A549 (cell line): ENCODE measurements at regions not wholly inside any gene's neighbourhood (a gene's known extent, or its start where the extent isn't known, plus 50 kb on each side); places are given as distances from the start of the nearest gene placed in this dataset.

ENCODE experiments used
- ATAC-seq, 2 experiments: fragments of 200-7000 bp in 1 of 2; fragments of >200 bp in 1 of 2; cut with Nextera tagmentation in 1 of 2; cut with Tn5 transposase in 1 of 2; 3 replicates each; pipeline versions ENCODE4 v1.8.0 to v1.9.1; 2018 to 2020; ENCODE audit warnings: mild to moderate bottlenecking in 1 of 2, moderate library complexity in 1 of 2
- CTCF ChIA-PET: fragments of 300-600 bp; sonication (Branson Sonifier 250); formaldehyde crosslinking; extraction: SDS; loops from one replicate; lab custom pipeline; 2021; ENCODE audit warnings: antibody characterized with exemption, inconsistent platforms; lab: Yijun Ruan, JAX
- POLR2A ChIA-PET: fragments of 350-600 bp; formaldehyde crosslinking; extraction: SDS; loops from one replicate; lab custom pipeline; 2021; ENCODE audit warnings: antibody characterized with exemption, inconsistent platforms; lab: Yijun Ruan, JAX
- DNase-seq, 2 experiments: peaks; one replicate each; pipeline versions ENCODE4 v3.0.0 to v3.0.0-alpha.2; 2011 to 2016; ENCODE audit warnings: low read depth in 1 of 2, low spot score in 1 of 2
- FAIRE-seq: peaks from 2 replicates; lab custom pipeline; 2011; peaks lifted over from hg19 to GRCh38; lab: Jason Lieb, UNC
- H3K27ac ChIP-seq, 2 experiments: fragments of >200 bp; sonication (Bioruptor Twin); formaldehyde crosslinking; 3 replicates each; pipeline ENCODE4 v1.5.1; 2016 to 2017
- H3K4me1 ChIP-seq: fragments of >200 bp; sonication (Bioruptor Twin); formaldehyde crosslinking; 3 replicates; pipeline ENCODE4 v1.6.1; 2016
- H3K4me2 ChIP-seq: fragments of >200 bp; sonication (Bioruptor Twin); formaldehyde crosslinking; 3 replicates; pipeline ENCODE4 v1.6.1; 2016
- H3K4me3 ChIP-seq: fragments of >200 bp; sonication (Bioruptor Twin); formaldehyde crosslinking; 3 replicates; pipeline ENCODE4 v1.5.1; 2016
- H3K9me3 ChIP-seq: fragments of >200 bp; sonication (Bioruptor Twin); formaldehyde crosslinking; 3 replicates; pipeline ENCODE4 v1.6.1; 2016
- BHLHE40 ChIP-seq: IDR thresholded peaks from 2 replicates; pipeline ENCODE4 v1.6.1; 2012; ENCODE audit warnings: low read depth, low read length, inconsistent platforms
- CBX2 ChIP-seq: fragments of 200-600 bp; sonication (generic); IDR thresholded peaks from 2 replicates; pipeline ENCODE4 v1.6.1; 2016; ENCODE audit warnings: low read depth, mild to moderate bottlenecking, borderline replicate concordance
- CBX8 ChIP-seq: fragments of 200-600 bp; sonication (generic); IDR thresholded peaks from 2 replicates; pipeline ENCODE4 v1.6.1; 2016
- CEBPB ChIP-seq, 2 experiments: fragments of >200 bp in 1 of 2; sonication (Bioruptor Twin) in 1 of 2; formaldehyde crosslinking in 1 of 2; IDR thresholded peaks; 2 replicates each; pipeline ENCODE4 v1.6.1; 2012 to 2016
- CHD2 ChIP-seq: fragments of 150-350 bp; IDR thresholded peaks from 2 replicates; pipeline ENCODE4 v1.6.1; 2014; ENCODE audit warnings: low read length; ENCODE audit not compliant: partially characterized antibody
- CHD4 ChIP-seq: fragments of 200-600 bp; sonication (generic); IDR thresholded peaks from 2 replicates; pipeline ENCODE4 v1.6.1; 2016; ENCODE audit warnings: antibody characterized with exemption, mild to moderate bottlenecking, borderline replicate concordance
- EHF ChIP-seq: fragments of 250-450 bp; sonication (Bioruptor Pico); IDR thresholded peaks from 2 replicates; pipeline ENCODE4 v1.5.0; 2020; ENCODE audit warnings: mild to moderate bottlenecking
- EHMT2 ChIP-seq: fragments of 200-600 bp; sonication (generic); IDR thresholded peaks from 2 replicates; pipeline ENCODE4 v1.6.1; 2016; ENCODE audit warnings: antibody characterized with exemption, low read depth, mild to moderate bottlenecking, moderate library complexity
- EP300 ChIP-seq, 2 experiments: fragments of >200 bp; sonication (Bioruptor Twin); formaldehyde crosslinking; IDR thresholded peaks; 2 replicates in 1 of 2; 3 replicates in 1 of 2; pipeline ENCODE4 v1.6.1; 2016 to 2017
- FOSB ChIP-seq: fragments of 250-450 bp; sonication (Bioruptor Pico); IDR thresholded peaks from 2 replicates; pipeline ENCODE4 v1.5.0; 2020; ENCODE audit warnings: mild to moderate bottlenecking, moderate library complexity
- FOSL2 ChIP-seq, 2 experiments: fragments of 450-650 bp in 1 of 2; fragments of >200 bp in 1 of 2; sonication (Bioruptor Twin) in 1 of 2; formaldehyde crosslinking; IDR thresholded peaks; 2 replicates each; pipeline versions ENCODE4 v1.5.0 to v1.6.1; 2016 to 2020; ENCODE audit warnings: mild to moderate bottlenecking in 1 of 2, moderate library complexity in 1 of 2
- HOXA7 ChIP-seq: fragments of 250-450 bp; sonication (Bioruptor Pico); IDR thresholded peaks from 2 replicates; pipeline ENCODE4 v1.5.0; 2020; ENCODE audit warnings: mild to moderate bottlenecking, moderate library complexity
- HOXB13 ChIP-seq: fragments of 250-450 bp; sonication (Bioruptor Pico); IDR thresholded peaks from 2 replicates; pipeline ENCODE4 v1.5.0; 2020; ENCODE audit warnings: low read depth, mild to moderate bottlenecking, moderate library complexity
- JUN ChIP-seq, 2 experiments: fragments of >200 bp; sonication (Bioruptor Twin); formaldehyde crosslinking; IDR thresholded peaks; 2 replicates in 1 of 2; 3 replicates in 1 of 2; pipeline ENCODE4 v1.6.1; 2016 to 2017
- MYC ChIP-seq: IDR thresholded peaks from 2 replicates; pipeline ENCODE4 v1.6.1; 2012; ENCODE audit warnings: mild to moderate bottlenecking, inconsistent platforms, low read length, improper control_type of control experiment, borderline replicate concordance
- PBX3 ChIP-seq: IDR thresholded peaks from 2 replicates; pipeline ENCODE4 v1.6.1; 2012
- PHF8 ChIP-seq: fragments of 200-600 bp; sonication (generic); IDR thresholded peaks from 2 replicates; pipeline ENCODE4 v1.6.1; 2016; ENCODE audit warnings: low read depth, mild to moderate bottlenecking, antibody characterized with exemption, moderate library complexity, borderline replicate concordance
- RARB ChIP-seq: fragments of 250-450 bp; sonication (Bioruptor Pico); IDR thresholded peaks from 2 replicates; pipeline ENCODE4 v1.8.0; 2021; ENCODE audit warnings: mild to moderate bottlenecking, moderate library complexity
- RCOR1 ChIP-seq: fragments of 150-350 bp; IDR thresholded peaks from 2 replicates; pipeline ENCODE4 v1.6.1; 2014; ENCODE audit warnings: antibody characterized with exemption, low read length, low read depth
- RFX5 ChIP-seq: fragments of 450-650 bp; IDR thresholded peaks from 2 replicates; pipeline ENCODE4 v1.7.1; 2014; ENCODE audit warnings: antibody characterized with exemption, mild to moderate bottlenecking, moderate library complexity
- SMC3 ChIP-seq: fragments of >200 bp; sonication (Bioruptor Twin); formaldehyde crosslinking; IDR thresholded peaks from 3 replicates; pipeline ENCODE4 v1.6.1; 2018; ENCODE audit warnings: inconsistent platforms
- TP53 ChIP-seq: fragments of 250-450 bp; sonication (Bioruptor Pico); IDR thresholded peaks from 2 replicates; pipeline ENCODE4 v1.5.0; 2021; ENCODE audit warnings: mild to moderate bottlenecking, moderate library complexity
- USF2 ChIP-seq: fragments of 450-650 bp; IDR thresholded peaks from 2 replicates; pipeline ENCODE4 v1.6.1; 2014; ENCODE audit warnings: antibody characterized with exemption
- ZFP36 ChIP-seq: fragments of 450-650 bp; IDR thresholded peaks from 2 replicates; pipeline ENCODE4 v1.6.1; 2014; ENCODE audit warnings: borderline replicate concordance; ENCODE audit not compliant: partially characterized antibody
- ZNF302 ChIP-seq: fragments of 250-450 bp; sonication (Bioruptor Pico); IDR thresholded peaks from 2 replicates; pipeline ENCODE4 v1.9.0; 2021; ENCODE audit warnings: inconsistent platforms, mild to moderate bottlenecking, moderate library complexity
- ZSCAN20 ChIP-seq: fragments of 250-450 bp; sonication (Bioruptor Pico); IDR thresholded peaks from 2 replicates; pipeline ENCODE4 v1.8.0; 2022; ENCODE audit warnings: mild to moderate bottlenecking, moderate library complexity
- WGBS: methylation state at CpG from one replicate; pipeline ENCODE4 v1.1.6; 2017; ENCODE audit errors: missing lambda C conversion rate; 5-methylcytosine and 5-hydroxymethylcytosine counted together

GRCh38 chr3:146800484-146800883 is 195.3 kb upstream of the PLSCR5 start:
- WGBS = 4% methylated on average over 2 of the region's 2 CpGs
- ATAC-seq (no peak), DNase-seq (no peak), FAIRE-seq (no peak)
- H3K27ac ChIP-seq = no peak overlapping the region
- H3K4me1 ChIP-seq = no peaks in the 10 kb centered on the region
- TF ChIP-seq FOSL2 (IDR thresholded peaks at IDR 0.05) (no peak), FOSL2 (CRISPR knock-in tag; IDR thresholded peaks at IDR 0.05) (no peak)
- no peak overlapping the region for H3K4me2 ChIP-seq
- CTCF ChIA-PET = no interaction called here
- H3K9me3 ChIP-seq = no peaks in the 10 kb centered on the region
- POLR2A ChIA-PET = no interaction called here
- H3K4me3 ChIP-seq = no peak overlapping the region

GRCh38 chr3:146796078-146796477 is 190.9 kb upstream of the PLSCR5 start:
- Histone ChIP-seq H3K27ac (no peak overlapping the region), H3K4me1 (no peaks in the 10 kb centered on the region), H3K9me3 (no peaks in the 10 kb centered on the region), H3K4me3 (no peak overlapping the region), H3K4me2 (no peak overlapping the region)
- WGBS = 9% methylated on average over 2 of the region's 2 CpGs
- ChIA-PET POLR2A (no interaction called here), CTCF (no interaction called here)
- no peak for ATAC-seq
- TF ChIP-seq USF2 (no peak), HOXA7 (no peak), CEBPB (IDR thresholded peaks at IDR 0.05) (no peak), RFX5 (no peak), MYC (no peak), FOSB (CRISPR knock-in tag) (no peak), EHMT2 (no peak), CBX2 (no peak), EHF (CRISPR knock-in tag) (no peak), CHD2 (no peak), CBX8 (no peak), RCOR1 (no peak), ZFP36 (no peak), PBX3 (no peak), SMC3 (no peak), JUN (IDR thresholded peaks at IDR 0.05) (no peak), CHD4 (no peak), HOXB13 (CRISPR knock-in tag) (no peak), ZNF302 (CRISPR knock-in tag) (no peak), RARB (CRISPR knock-in tag) (no peak)
- no peak for DNase-seq
- no peak for FAIRE-seq

GRCh38 chr3:146783446-146783845 is 178.3 kb upstream of the PLSCR5 start:
- DNase-seq (no peak), FAIRE-seq (no peak), ATAC-seq (no peak)
- Histone ChIP-seq H3K9me3 (no peaks in the 10 kb centered on the region), H3K4me1 (no peaks in the 10 kb centered on the region), H3K27ac (no peak overlapping the region), H3K4me3 (no peak overlapping the region), H3K4me2 (no peak overlapping the region)
- 41% methylated on average over 2 of the region's 2 CpGs for WGBS
- ChIA-PET POLR2A (no interaction called here), CTCF (no interaction called here)
- no peak for TF ChIP-seq ZSCAN20 (CRISPR knock-in tag)

- DNase-seq (no peak), ATAC-seq (no peak), FAIRE-seq (no peak)
- no peak overlapping the region for H3K4me2 ChIP-seq
- no peaks in the 10 kb centered on the region for H3K9me3 ChIP-seq
- no peaks in the 10 kb centered on the region for H3K4me1 ChIP-seq
- WGBS = 12% methylated on average over 2 of the region's 2 CpGs
- TF ChIP-seq BHLHE40 = no peak
- TF ChIP-seq EP300 (IDR thresholded peaks at IDR 0.05) = no peak
- TF ChIP-seq PHF8 = no peak
- no peak for TF ChIP-seq ZFP36
- no peak for TF ChIP-seq TP53 (CRISPR knock-in tag)
- ChIA-PET CTCF (no interaction called here), POLR2A (no interaction called here)
- H3K4me3 ChIP-seq = no peak overlapping the region
- no peak overlapping the region for H3K27ac ChIP-seq
Observed at GRCh38 chr3:146781606-146782005, 176.5 kb upstream of the PLSCR5 start.
